ENCODE measurements at regions not wholly inside any gene's neighbourhood (a gene's known extent, or its start where the extent isn't known, plus 50 kb on each side); places are given as distances from the start of the nearest gene placed in this dataset.

DNA sequence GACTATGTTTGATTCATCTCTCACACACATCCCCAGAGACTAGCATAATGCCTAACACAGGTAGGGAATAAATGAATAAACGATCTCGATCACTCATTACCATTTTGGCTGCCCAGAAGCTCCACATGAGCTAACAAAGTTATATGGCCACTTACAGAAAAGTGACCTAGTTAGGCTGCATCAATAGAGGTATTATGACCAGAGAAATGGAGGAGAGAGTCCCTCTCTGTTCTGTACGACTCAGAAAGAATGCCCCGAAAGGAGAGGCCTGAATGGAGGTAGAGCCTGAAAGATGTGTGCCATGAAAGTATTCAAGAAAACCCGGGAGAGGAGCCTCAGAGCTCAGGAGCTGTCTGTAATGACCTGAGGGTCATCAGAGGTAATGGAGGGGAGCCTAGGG, 208.2 kb upstream of the GRIK3 start:
- no peak for TF ChIP-seq CTCF (IDR thresholded peaks at IDR 0.05)
- no peak for TF ChIP-seq POLR2A (IDR thresholded peaks at IDR 0.05)
- no peak for TF ChIP-seq POLR2AphosphoS5 (IDR thresholded peaks at IDR 0.05)
- no peak for TF ChIP-seq EP300 (IDR thresholded peaks at IDR 0.05)
